H1 (cell line): ENCODE measurements at regions not wholly inside any gene's neighbourhood (a gene's known extent, or its start where the extent isn't known, plus 50 kb on each side); places are given as distances from the start of the nearest gene placed in this dataset.

Experiments
- CTCF ChIA-PET: fragments of 300-600 bp; sonication (Branson Sonifier 250); formaldehyde crosslinking; loops from one replicate; lab custom pipeline; 2021; ENCODE audit not compliant: partially characterized antibody; lab: Charles Lee
- POLR2A ChIA-PET: fragments of 300-600 bp; sonication (Branson Sonifier 250); formaldehyde crosslinking; loops from one replicate; lab custom pipeline; 2021; ENCODE audit warnings: inconsistent platforms; ENCODE audit not compliant: partially characterized antibody; lab: Charles Lee
- DNase-seq, 2 experiments: peaks; one replicate each; pipeline versions ENCODE4 v3.0.0 to v3.0.0-alpha.2; 2010 to 2022; ENCODE audit warnings: low spot score in 2 of 2, low read depth in 1 of 2, mixed read lengths in 1 of 2
- FAIRE-seq: peaks from 2 replicates; lab custom pipeline; 2011; peaks lifted over from hg19 to GRCh38; lab: Jason Lieb, UNC
- H2AFZ ChIP-seq: 2 replicates; pipeline ENCODE4 v1.8.1; 2012; ENCODE audit warnings: low read length, inconsistent platforms
- H2AK5ac ChIP-seq: 2 replicates; pipeline ENCODE4 v1.6.1; 2013; ENCODE audit warnings: low read depth, low read length
- H2BK120ac ChIP-seq: replicated peaks from 2 replicates; pipeline ENCODE3; 2013; ENCODE audit warnings: low read depth, low read length, inconsistent platforms
- H2BK12ac ChIP-seq: 2 replicates; pipeline ENCODE4 v1.6.1; 2013; ENCODE audit warnings: low read depth, low read length
- H2BK15ac ChIP-seq: 2 replicates; pipeline ENCODE4 v1.6.1; 2013; ENCODE audit warnings: low read length
- H2BK20ac ChIP-seq: 2 replicates; pipeline ENCODE4 v1.6.1; 2013; ENCODE audit warnings: low read length
- H2BK5ac ChIP-seq: 2 replicates; pipeline ENCODE4 v1.6.1; 2013; ENCODE audit warnings: low read depth, low read length
- H3K14ac ChIP-seq: 2 replicates; pipeline ENCODE4 v1.6.1; 2013; ENCODE audit warnings: inconsistent platforms; ENCODE audit not compliant: insufficient read length
- H3K18ac ChIP-seq: 2 replicates; pipeline ENCODE4 v1.6.1; 2013; ENCODE audit warnings: low read length; ENCODE audit errors: extremely low read depth
- H3K23ac ChIP-seq: 2 replicates; pipeline ENCODE4 v1.6.1; 2013; ENCODE audit warnings: inconsistent platforms; ENCODE audit not compliant: insufficient read length
- H3K23me2 ChIP-seq: 2 replicates; pipeline ENCODE4 v1.6.1; 2013; ENCODE audit warnings: low read depth, low read length
- H3K27ac ChIP-seq: 2 replicates; pipeline ENCODE4 v1.6.1; 2011; ENCODE audit warnings: low read depth, low read length, inconsistent platforms
- H3K27me3 ChIP-seq, 4 experiments: replicated peaks in 1 of 4; 1 replicate in 1 of 4; 2 replicates in 3 of 4; pipeline versions ENCODE4 v1.6.1 to v1.8.1; 2011 to 2013; ENCODE audit warnings: low read length in 3 of 4, mild to moderate bottlenecking in 3 of 4, inconsistent platforms in 2 of 4, mixed read lengths in 2 of 4, moderate library complexity in 1 of 4; ENCODE audit not compliant: control insufficient read depth in 3 of 4, insufficient read depth in 3 of 4; ENCODE audit errors: extremely low read depth in 1 of 4
- H3K36me3 ChIP-seq, 4 experiments: 2 replicates each; pipeline versions ENCODE4 v1.6.1 to v1.8.1; 2011 to 2013; ENCODE audit warnings: mild to moderate bottlenecking in 4 of 4, low read length in 3 of 4, moderate library complexity in 2 of 4, control low read depth in 1 of 4, inconsistent platforms in 1 of 4; ENCODE audit not compliant: insufficient read depth in 4 of 4, control insufficient read depth in 2 of 4
- H3K4ac ChIP-seq: replicated peaks from 2 replicates; pipeline ENCODE3; 2013; ENCODE audit warnings: low read length, low read depth, mixed read lengths, inconsistent platforms; ENCODE audit not compliant: insufficient read length
- H3K4me1 ChIP-seq, 4 experiments: replicated peaks in 1 of 4; 1 replicate in 1 of 4; 2 replicates in 3 of 4; pipeline versions ENCODE4 v1.6.1 to v1.8.1; 2011 to 2013; ENCODE audit warnings: low read length in 3 of 4, inconsistent platforms in 2 of 4, mixed read lengths in 1 of 4; ENCODE audit not compliant: insufficient read depth in 4 of 4, control insufficient read depth in 3 of 4
- H3K4me2 ChIP-seq, 2 experiments: 2 replicates each; pipeline versions ENCODE4 v1.6.1 to v1.8.1; 2011 to 2013; ENCODE audit warnings: low read depth in 2 of 2, low read length in 2 of 2, control low read depth in 1 of 2, inconsistent platforms in 1 of 2, mild to moderate bottlenecking in 1 of 2; ENCODE audit not compliant: insufficient read depth in 1 of 2
- H3K4me3 ChIP-seq, 4 experiments: fragments of 200-600, 300-600 bp in 1 of 4; sonication (generic), shearing (Covaris generic), sonication (Bioruptor Twin) in 1 of 4; 2 replicates each; pipeline versions ENCODE4 v1.5.1 to v1.8.1; 2011 to 2016; ENCODE audit warnings: low read length in 4 of 4, low read depth in 3 of 4, control low read depth in 2 of 4, inconsistent platforms in 2 of 4, mild to moderate bottlenecking in 2 of 4, mixed read lengths in 1 of 4, moderate library complexity in 1 of 4; ENCODE audit not compliant: insufficient read depth in 2 of 4; ENCODE audit errors: extremely low read depth in 1 of 4
- H3K56ac ChIP-seq: replicated peaks from 2 replicates; pipeline ENCODE3; 2013; ENCODE audit warnings: low read depth, mild to moderate bottlenecking, mixed read lengths, low read length, inconsistent platforms; ENCODE audit not compliant: insufficient read length
- H3K79me1 ChIP-seq: 2 replicates; pipeline ENCODE4 v1.6.1; 2013; ENCODE audit warnings: low read depth, low read length, control low read depth
- H3K79me2 ChIP-seq, 2 experiments: 2 replicates each; pipeline versions ENCODE4 v1.6.1 to v1.8.1; 2012 to 2013; ENCODE audit warnings: low read length in 2 of 2, mild to moderate bottlenecking in 2 of 2, inconsistent platforms in 1 of 2; ENCODE audit not compliant: insufficient read depth in 2 of 2, control insufficient read depth in 1 of 2
- H3K9ac ChIP-seq, 4 experiments: replicated peaks in 1 of 4; 1 replicate in 1 of 4; 2 replicates in 3 of 4; pipeline versions ENCODE4 v1.6.1 to v1.8.1; 2011 to 2013; ENCODE audit warnings: low read depth in 3 of 4, low read length in 3 of 4, control low read depth in 2 of 4, mild to moderate bottlenecking in 2 of 4, moderate library complexity in 2 of 4, inconsistent platforms in 1 of 4; ENCODE audit errors: extremely low read depth in 1 of 4
- H3K9me3 ChIP-seq, 2 experiments: 2 replicates each; pipeline versions ENCODE4 v1.6.1 to v1.8.1; 2012 to 2013; ENCODE audit warnings: mild to moderate bottlenecking in 2 of 2, moderate library complexity in 2 of 2, control low read depth in 1 of 2, inconsistent platforms in 1 of 2, low read depth in 1 of 2, low read length in 1 of 2, mixed read lengths in 1 of 2; ENCODE audit not compliant: insufficient read depth in 2 of 2
- H4K20me1 ChIP-seq, 2 experiments: replicated peaks in 1 of 2; 2 replicates each; pipeline versions ENCODE3 to v1.8.1; 2011 to 2013; ENCODE audit warnings: inconsistent platforms in 2 of 2, low read length in 2 of 2, mild to moderate bottlenecking in 1 of 2; ENCODE audit not compliant: insufficient read depth in 2 of 2, control insufficient read depth in 1 of 2
- H4K5ac ChIP-seq: 2 replicates; pipeline ENCODE4 v1.6.1; 2013; ENCODE audit warnings: low read length, low read depth, mixed read lengths, inconsistent platforms; ENCODE audit not compliant: insufficient read length
- H4K8ac ChIP-seq: 2 replicates; pipeline ENCODE4 v1.8.0; 2013; ENCODE audit warnings: mild to moderate bottlenecking, moderate library complexity, low read length, inconsistent platforms; ENCODE audit not compliant: insufficient read depth; ENCODE audit errors: extremely low read depth
- H4K91ac ChIP-seq: replicated peaks from 2 replicates; pipeline ENCODE3; 2013; ENCODE audit warnings: low read length, mixed read lengths, inconsistent platforms; ENCODE audit not compliant: insufficient read length
- CBX8 ChIP-seq: fragments of 300-800, 300-1000 bp; sonication (generic); IDR thresholded peaks from 2 replicates; pipeline ENCODE4 v1.7.1; 2016; ENCODE audit warnings: low read depth, low read length, borderline replicate concordance
- NRF1 ChIP-seq: IDR thresholded peaks from 2 replicates; pipeline ENCODE4 v1.6.1; 2011; ENCODE audit warnings: mild to moderate bottlenecking, low read depth, low read length, improper control_type of control experiment
- RBBP5 ChIP-seq: IDR thresholded peaks from 2 replicates; pipeline ENCODE4 v1.7.1; 2012; ENCODE audit warnings: low read depth, mild to moderate bottlenecking, inconsistent platforms, low read length, moderate library complexity, borderline replicate concordance
- SIX5 ChIP-seq: IDR thresholded peaks from 2 replicates; pipeline ENCODE4 v1.6.1; 2011; ENCODE audit warnings: mild to moderate bottlenecking, low read depth, low read length
- WGBS, 2 experiments: shearing (Covaris generic) in 1 of 2; methylation state at CpG; one replicate each; pipeline versions ENCODE4 v1.1.6 to v1.1.7; 2013 to 2015; ENCODE audit warnings: low lambda C conversion rate in 2 of 2, mixed read lengths in 2 of 2, inconsistent platforms in 1 of 2, low coverage in 1 of 2, missing lambda C conversion rate in 1 of 2; ENCODE audit not compliant: insufficient replicate concordance in 2 of 2, insufficient coverage in 1 of 2, insufficient read length in 1 of 2; ENCODE audit errors: extremely low coverage in 1 of 2, missing lambda C conversion rate in 1 of 2; 5-methylcytosine and 5-hydroxymethylcytosine counted together

- Histone ChIP-seq H4K91ac (no peak overlapping the region), H4K8ac (no peak overlapping the region), H3K23ac (no peak overlapping the region), H3K9me3 (no peaks in the 10 kb centered on the region), H3K79me2 (no peaks in the 10 kb centered on the region), H2AFZ (no peak overlapping the region), H3K23me2 (no peaks in the 10 kb centered on the region), H2BK15ac (no peak overlapping the region), H3K18ac (no peak overlapping the region), H3K27ac (no peak overlapping the region), H2BK120ac (no peak overlapping the region), H3K14ac (no peak overlapping the region), H2BK5ac (no peak overlapping the region), H2BK20ac (no peak overlapping the region), H3K4ac (no peak overlapping the region), H4K5ac (no peak overlapping the region), H3K4me2 (no peak overlapping the region), H3K4me1 (no peaks in the 10 kb centered on the region), H4K20me1 (no peaks in the 10 kb centered on the region), H3K9ac (no peak overlapping the region), H3K4me3 (no peak overlapping the region), H3K79me1 (no peaks in the 10 kb centered on the region), H3K56ac (no peak overlapping the region), H2BK12ac (no peak overlapping the region), H3K36me3 (no peaks in the 10 kb centered on the region), H2AK5ac (no peak overlapping the region), H3K27me3 (peaks cover 0 to 1% (median 0%) of the 10 kb centered on the region in 4 experiments; a peak in 1 of 7 replicates)
- WGBS, 2 experiments, result 90% methylated on average over 1 of the region's 1 CpG; no CpG with 5 or more reads in 1 of the 2 experiments
- ChIA-PET POLR2A (no interaction called here), CTCF (interaction anchor here (1.4 kb wide), 1 partner anchor 9 kb away, joined by 4 read pairs; no protein-coding TSS in a partner anchor)
- FAIRE-seq (no peak), DNase-seq (no peak)
- TF ChIP-seq RBBP5 (no peak), SIX5 (no peak), CBX8 (no peak), NRF1 (no peak)
These were observed 84.0 kb upstream of the NPY start for GRCh38 chr7:24199978-24200377.
